GM18868 (cell line): ENCODE measurements at regions not wholly inside any gene's neighbourhood (a gene's known extent, or its start where the extent isn't known, plus 50 kb on each side); places are given as distances from the start of the nearest gene placed in this dataset.
A peak's percentile ranks its signal among the peaks of the same experiment; 100 is the strongest.

Source experiments
- ATAC-seq: cut with Tn5 transposase; IDR thresholded peaks from one replicate; pipeline ENCODE4 v1.9.1; 2021; ENCODE audit warnings: mild to moderate bottlenecking, moderate library complexity; ENCODE audit not compliant: unreplicated experiment

GRCh38 chr1:25024615-25025350 lies 94.7 kb upstream of the RUNX3 start:
- no peak for ATAC-seq

GRCh38 chr1:25023826-25024225 lies 93.8 kb upstream of the RUNX3 start:
- ATAC-seq, result no peak

- no peak for ATAC-seq
Measured at GRCh38 chr1:25023190-25023578, 93.1 kb upstream of the RUNX3 start.

- ATAC-seq, result peak; percentile 66
Measured at GRCh38 chr1:25022361-25023189, 92.5 kb upstream of the RUNX3 start.

GRCh38 chr1:25021591-25022215 lies 91.6 kb upstream of the RUNX3 start:
- ATAC-seq, result no peak

GRCh38 chr1:25020851-25021590 lies 90.9 kb upstream of the RUNX3 start:
- no peak for ATAC-seq

- no peak for ATAC-seq
Measured at GRCh38 chr1:25020173-25020845, 90.2 kb upstream of the RUNX3 start.

- ATAC-seq, result peak; percentile 38
Measured at GRCh38 chr1:25019337-25020172, 89.5 kb upstream of the RUNX3 start.

GRCh38 chr1:25018943-25019336 lies 88.9 kb upstream of the RUNX3 start:
- no peak for ATAC-seq

- ATAC-seq, result no peak
Measured at GRCh38 chr1:25018110-25018735, 88.1 kb upstream of the RUNX3 start.

- no peak for ATAC-seq
Measured at GRCh38 chr1:25017436-25018109, 87.5 kb upstream of the RUNX3 start.

- no peak for ATAC-seq
Measured at GRCh38 chr1:25012966-25013962, 83.2 kb upstream of the RUNX3 start.

GRCh38 chr1:25011943-25012638 lies 82.0 kb upstream of the RUNX3 start:
- no peak for ATAC-seq

GRCh38 chr1:25011275-25011674 lies 81.2 kb upstream of the RUNX3 start:
- no peak for ATAC-seq

GRCh38 chr1:25009671-25010262 lies 79.7 kb upstream of the RUNX3 start:
- ATAC-seq, result no peak

GRCh38 chr1:25008192-25008485 lies 78.1 kb upstream of the RUNX3 start:
- ATAC-seq, result no peak
